Loucy (cell line): ENCODE measurements at regions not wholly inside any gene's neighbourhood (a gene's known extent, or its start where the extent isn't known, plus 50 kb on each side); places are given as distances from the start of the nearest gene placed in this dataset.
A peak's percentile ranks its signal among the peaks of the same experiment; 100 is the strongest.

Experiments
- H2AFZ ChIP-seq: fragments of 200-600 bp; sonication (generic); 2 replicates; pipeline ENCODE4 v1.6.0; 2016; ENCODE audit warnings: antibody characterized with exemption, mild to moderate bottlenecking, low read length, moderate library complexity
- H3F3A ChIP-seq: fragments of 200-600 bp; 2 replicates; pipeline ENCODE4 v1.6.0; 2016; ENCODE audit warnings: antibody characterized with exemption, low read depth, mild to moderate bottlenecking
- H3K27me3 ChIP-seq: fragments of 200-600 bp; sonication (generic); 2 replicates; pipeline ENCODE4 v1.6.1; 2014; ENCODE audit warnings: low read length, mild to moderate bottlenecking; ENCODE audit not compliant: insufficient read depth, poor library complexity, severe bottlenecking
- H3K36me3 ChIP-seq: fragments of 200-600 bp; sonication (generic); 2 replicates; pipeline ENCODE4 v1.6.1; 2016; ENCODE audit warnings: low read length; ENCODE audit not compliant: insufficient read depth
- H3K4me1 ChIP-seq: fragments of 200-600 bp; sonication (generic); 2 replicates; pipeline ENCODE4 v1.5.1; 2014; ENCODE audit warnings: low read length, mild to moderate bottlenecking; ENCODE audit not compliant: insufficient read depth, poor library complexity, severe bottlenecking
- H3K4me2 ChIP-seq: fragments of 200-600 bp; sonication (generic); 2 replicates; pipeline ENCODE4 v1.6.0; 2014; ENCODE audit warnings: antibody characterized with exemption, low read length, low read depth, mild to moderate bottlenecking; ENCODE audit not compliant: poor library complexity, severe bottlenecking
- H3K4me3 ChIP-seq: fragments of 200-600 bp; sonication (generic); 2 replicates; pipeline ENCODE4 v1.5.1; 2014; ENCODE audit warnings: low read length, mild to moderate bottlenecking, mixed read lengths; ENCODE audit not compliant: poor library complexity, severe bottlenecking
- H3K79me2 ChIP-seq: fragments of 200-600 bp; sonication (generic); 2 replicates; pipeline ENCODE4 v1.6.1; 2014; ENCODE audit warnings: low read length; ENCODE audit not compliant: insufficient read depth
- H3K9ac ChIP-seq: fragments of 200-600 bp; sonication (generic); 2 replicates; pipeline ENCODE4 v1.6.0; 2014; ENCODE audit warnings: mild to moderate bottlenecking, low read depth, low read length, moderate library complexity; ENCODE audit not compliant: poor library complexity, severe bottlenecking
- H3K9me2 ChIP-seq: fragments of 200-600 bp; sonication (generic); replicated peaks from 2 replicates; pipeline ENCODE4 v1.6.1; 2016; ENCODE audit warnings: low read depth, low read length, mixed read lengths
- H3K9me3 ChIP-seq: fragments of 200-600 bp; sonication (generic); 2 replicates; pipeline ENCODE4 v1.6.1; 2014; ENCODE audit warnings: mild to moderate bottlenecking, antibody characterized with exemption, low read length, low read depth; ENCODE audit not compliant: insufficient read depth
- H4K20me1 ChIP-seq: fragments of 200-600 bp; sonication (generic); 2 replicates; pipeline ENCODE4 v1.6.0; 2014; ENCODE audit warnings: antibody characterized with exemption, low read length, mild to moderate bottlenecking; ENCODE audit not compliant: insufficient read depth, poor library complexity, severe bottlenecking
- EZH2phosphoT487 ChIP-seq: fragments of 200-600 bp; IDR thresholded peaks from 2 replicates; pipeline ENCODE4 v1.6.1; 2018; ENCODE audit warnings: antibody characterized with exemption, mild to moderate bottlenecking, moderate library complexity, borderline replicate concordance
- TF ChIP-seq, protein P1 (sequence below): fragments of 200-600 bp; sonication (generic); conservative IDR thresholded peaks from 2 replicates; pipeline ENCODE4 v1.5.1; 2014; ENCODE audit warnings: mild to moderate bottlenecking, antibody characterized with exemption, low read length

DNA sequence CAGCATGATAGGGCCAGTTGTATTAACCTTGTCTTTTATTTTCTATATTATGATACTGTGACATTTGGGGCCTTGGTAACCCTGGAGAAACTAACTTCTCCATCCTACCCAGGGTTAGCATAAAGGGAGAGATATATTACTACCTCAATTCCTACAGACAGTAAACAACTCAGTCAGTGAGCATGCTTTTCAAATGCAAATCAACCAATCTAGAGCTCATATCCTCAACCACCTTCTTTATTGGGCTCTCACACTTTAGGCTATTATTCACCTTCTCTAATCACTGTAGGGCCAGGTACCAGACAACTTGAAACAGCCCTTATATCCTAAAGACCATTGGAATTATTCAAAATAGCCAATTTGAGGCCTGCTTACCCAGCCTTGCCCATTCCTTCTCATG is 477.6 kb downstream of the PTPRC start:
- H3K9ac ChIP-seq = no peak overlapping the region
- no peak overlapping the region for H3K4me2 ChIP-seq
- TF ChIP-seq EZH2phosphoT487 = no peak
- no peaks in the 10 kb centered on the region for H3K36me3 ChIP-seq
- peaks cover 6% of the 10 kb centered on the region; the same call in 1 of the 2 replicates for H3K9me3 ChIP-seq
- no peaks in the 10 kb centered on the region for H3F3A ChIP-seq
- no peaks in the 10 kb centered on the region for H3K27me3 ChIP-seq
- no peaks in the 10 kb centered on the region for H3K9me2 ChIP-seq
- H4K20me1 ChIP-seq = no peaks in the 10 kb centered on the region
- H3K4me3 ChIP-seq = no peak overlapping the region
- H3K4me1 ChIP-seq = no peaks in the 10 kb centered on the region
- H3K79me2 ChIP-seq = peaks cover 5% of the 10 kb centered on the region; the same call in 1 of the 2 replicates
- no peak overlapping the region for H2AFZ ChIP-seq

GRCh38 chr1:199121047-199121446 is 482.2 kb downstream of the PTPRC start:
- Histone ChIP-seq H3K9ac (no peak overlapping the region), H3K36me3 (no peaks in the 10 kb centered on the region), H3K4me2 (no peak overlapping the region), H3K79me2 (no peaks in the 10 kb centered on the region), H2AFZ (no peak overlapping the region), H3K27me3 (no peaks in the 10 kb centered on the region), H4K20me1 (no peaks in the 10 kb centered on the region), H3K4me1 (peaks cover 16% of the 10 kb centered on the region), H3K9me3 (no peaks in the 10 kb centered on the region), H3F3A (no peaks in the 10 kb centered on the region), H3K4me3 (no peak overlapping the region), H3K9me2 (no peaks in the 10 kb centered on the region)
- TF ChIP-seq, protein P1, sequence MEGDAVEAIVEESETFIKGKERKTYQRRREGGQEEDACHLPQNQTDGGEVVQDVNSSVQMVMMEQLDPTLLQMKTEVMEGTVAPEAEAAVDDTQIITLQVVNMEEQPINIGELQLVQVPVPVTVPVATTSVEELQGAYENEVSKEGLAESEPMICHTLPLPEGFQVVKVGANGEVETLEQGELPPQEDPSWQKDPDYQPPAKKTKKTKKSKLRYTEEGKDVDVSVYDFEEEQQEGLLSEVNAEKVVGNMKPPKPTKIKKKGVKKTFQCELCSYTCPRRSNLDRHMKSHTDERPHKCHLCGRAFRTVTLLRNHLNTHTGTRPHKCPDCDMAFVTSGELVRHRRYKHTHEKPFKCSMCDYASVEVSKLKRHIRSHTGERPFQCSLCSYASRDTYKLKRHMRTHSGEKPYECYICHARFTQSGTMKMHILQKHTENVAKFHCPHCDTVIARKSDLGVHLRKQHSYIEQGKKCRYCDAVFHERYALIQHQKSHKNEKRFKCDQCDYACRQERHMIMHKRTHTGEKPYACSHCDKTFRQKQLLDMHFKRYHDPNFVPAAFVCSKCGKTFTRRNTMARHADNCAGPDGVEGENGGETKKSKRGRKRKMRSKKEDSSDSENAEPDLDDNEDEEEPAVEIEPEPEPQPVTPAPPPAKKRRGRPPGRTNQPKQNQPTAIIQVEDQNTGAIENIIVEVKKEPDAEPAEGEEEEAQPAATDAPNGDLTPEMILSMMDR = no peak
- no peak for TF ChIP-seq EZH2phosphoT487

DNA sequence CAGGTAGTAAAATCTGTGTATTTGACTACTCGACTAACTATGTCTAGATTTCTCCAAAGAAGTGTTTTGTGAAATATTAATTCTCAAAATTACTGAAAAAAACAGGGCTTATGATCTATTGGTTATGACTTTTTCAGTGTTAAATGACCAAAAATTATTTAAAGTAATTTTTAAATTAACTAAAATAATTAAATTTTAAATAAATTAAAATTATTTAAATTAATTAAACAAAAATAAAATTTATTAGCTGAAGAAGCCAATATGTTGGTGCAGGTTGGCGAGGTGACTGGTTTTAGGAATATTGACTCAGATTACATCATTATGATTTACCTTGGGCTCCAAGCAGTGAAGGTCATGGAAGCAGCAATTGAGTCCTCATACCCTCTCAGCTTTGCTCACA is 483.2 kb downstream of the PTPRC start:
- peaks cover 16% of the 10 kb centered on the region for H3K4me1 ChIP-seq
- H3K9me2 ChIP-seq = no peaks in the 10 kb centered on the region
- no peaks in the 10 kb centered on the region for H3F3A ChIP-seq
- no peak overlapping the region for H3K9ac ChIP-seq
- no peaks in the 10 kb centered on the region for H3K79me2 ChIP-seq
- no peaks in the 10 kb centered on the region for H3K9me3 ChIP-seq
- no peak overlapping the region for H3K4me3 ChIP-seq
- no peak for TF ChIP-seq EZH2phosphoT487
- TF ChIP-seq, protein P1 = no peak
- no peak overlapping the region for H3K4me2 ChIP-seq
- H4K20me1 ChIP-seq = no peaks in the 10 kb centered on the region
- H3K36me3 ChIP-seq = no peaks in the 10 kb centered on the region
- no peak overlapping the region for H2AFZ ChIP-seq
- H3K27me3 ChIP-seq = no peaks in the 10 kb centered on the region

GRCh38 chr1:199122532-199123311 is 483.9 kb downstream of the PTPRC start:
- TF ChIP-seq EZH2phosphoT487 = no peak
- peak overlapping the region; percentile 13 for H3K4me2 ChIP-seq
- H2AFZ ChIP-seq = no peak overlapping the region

More at GRCh38 chr1:199122532-199123311, 483.9 kb downstream of the PTPRC start:
- Histone ChIP-seq H3K27me3 (no peaks in the 10 kb centered on the region), H3K9me3 (no peaks in the 10 kb centered on the region), H3K4me1 (peaks cover 16% of the 10 kb centered on the region), H3K4me3 (no peak overlapping the region), H3K36me3 (no peaks in the 10 kb centered on the region), H3F3A (no peaks in the 10 kb centered on the region), H3K9me2 (no peaks in the 10 kb centered on the region), H3K79me2 (no peaks in the 10 kb centered on the region), H3K9ac (no peak overlapping the region), H4K20me1 (no peaks in the 10 kb centered on the region)
